ENCODE measurements at regions not wholly inside any gene's neighbourhood (a gene's known extent, or its start where the extent isn't known, plus 50 kb on each side); places are given as distances from the start of the nearest gene placed in this dataset.

DNA sequence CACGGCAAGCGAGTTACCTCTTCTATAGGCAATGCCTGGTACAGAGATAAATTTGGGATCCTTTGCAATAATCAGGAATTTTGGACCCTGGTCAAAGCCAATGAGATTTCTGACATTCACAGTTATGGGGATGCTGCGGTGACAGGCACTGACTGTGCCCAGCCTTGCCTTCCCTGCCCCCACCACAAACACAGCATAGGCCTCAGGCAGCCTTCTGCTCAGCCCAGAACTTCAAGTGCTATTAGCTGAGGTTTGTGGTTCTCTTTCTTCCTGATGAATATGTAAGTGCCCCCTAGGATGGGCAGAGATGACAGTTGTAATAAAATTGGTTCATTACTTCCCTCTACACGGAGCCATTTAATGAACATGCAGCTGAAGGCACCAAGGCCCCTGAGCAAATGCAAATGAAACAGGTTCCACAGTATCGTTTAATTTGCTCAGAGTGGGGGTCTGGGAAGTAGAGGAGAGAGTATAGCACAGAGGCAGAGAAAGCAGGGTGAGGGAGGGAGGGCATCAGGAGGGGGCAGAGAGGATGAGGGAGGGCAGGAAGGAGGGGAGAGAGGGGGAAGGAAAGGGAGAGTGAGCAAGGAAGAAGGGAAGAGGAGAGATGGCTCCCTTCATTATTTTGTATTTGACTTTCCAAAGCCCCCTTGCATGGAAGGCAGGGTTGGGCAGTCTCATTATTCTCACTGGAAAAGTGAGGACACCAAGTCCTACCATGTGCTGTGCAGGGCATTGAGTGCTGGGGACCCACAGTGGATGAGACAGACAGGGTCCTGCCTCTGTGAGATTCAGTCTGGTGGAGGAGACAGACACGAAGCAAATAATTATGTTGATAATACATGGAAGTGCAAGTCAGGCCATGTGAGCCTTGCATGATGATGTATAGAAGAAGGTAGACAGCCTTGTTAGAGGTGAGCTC, 513.0 kb downstream of the PTPRU start:
- TF ChIP-seq, protein P1, sequence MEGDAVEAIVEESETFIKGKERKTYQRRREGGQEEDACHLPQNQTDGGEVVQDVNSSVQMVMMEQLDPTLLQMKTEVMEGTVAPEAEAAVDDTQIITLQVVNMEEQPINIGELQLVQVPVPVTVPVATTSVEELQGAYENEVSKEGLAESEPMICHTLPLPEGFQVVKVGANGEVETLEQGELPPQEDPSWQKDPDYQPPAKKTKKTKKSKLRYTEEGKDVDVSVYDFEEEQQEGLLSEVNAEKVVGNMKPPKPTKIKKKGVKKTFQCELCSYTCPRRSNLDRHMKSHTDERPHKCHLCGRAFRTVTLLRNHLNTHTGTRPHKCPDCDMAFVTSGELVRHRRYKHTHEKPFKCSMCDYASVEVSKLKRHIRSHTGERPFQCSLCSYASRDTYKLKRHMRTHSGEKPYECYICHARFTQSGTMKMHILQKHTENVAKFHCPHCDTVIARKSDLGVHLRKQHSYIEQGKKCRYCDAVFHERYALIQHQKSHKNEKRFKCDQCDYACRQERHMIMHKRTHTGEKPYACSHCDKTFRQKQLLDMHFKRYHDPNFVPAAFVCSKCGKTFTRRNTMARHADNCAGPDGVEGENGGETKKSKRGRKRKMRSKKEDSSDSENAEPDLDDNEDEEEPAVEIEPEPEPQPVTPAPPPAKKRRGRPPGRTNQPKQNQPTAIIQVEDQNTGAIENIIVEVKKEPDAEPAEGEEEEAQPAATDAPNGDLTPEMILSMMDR (IDR thresholded peaks at IDR 0.05), result no peak
- TF ChIP-seq POLR2A (IDR thresholded peaks at IDR 0.05), result no peak

All from thyroid gland (tissue), 4 donors.